Upper lobe of right lung (tissue), 1 donor: ENCODE measurements at regions not wholly inside any gene's neighbourhood (a gene's known extent, or its start where the extent isn't known, plus 50 kb on each side); places are given as distances from the start of the nearest gene placed in this dataset.

ENCODE experiments used
- ATAC-seq: fragments of 200-7000 bp; cut with Tn5 transposase; one replicate; pipeline ENCODE4 v1.9.1; 2020; ENCODE audit warnings: mild to moderate bottlenecking, moderate library complexity
- DNase-seq: peaks from one replicate; pipeline ENCODE4 v3.0.0-alpha.2; 2020
- H3K27ac ChIP-seq: fragments of 200-600 bp; one replicate; pipeline ENCODE4 v1.8.0; 2022
- H3K27me3 ChIP-seq: fragments of 200-600 bp; one replicate; pipeline ENCODE4 v1.8.0; 2022; ENCODE audit warnings: mild to moderate bottlenecking
- H3K36me3 ChIP-seq: fragments of 200-600 bp; one replicate; pipeline ENCODE4 v1.8.0; 2022
- H3K4me1 ChIP-seq: fragments of 200-600 bp; one replicate; pipeline ENCODE4 v1.8.0; 2022
- H3K4me3 ChIP-seq: fragments of 200-600 bp; one replicate; pipeline ENCODE4 v1.8.0; 2022; ENCODE audit warnings: mild to moderate bottlenecking
- H3K9me3 ChIP-seq: fragments of 200-600 bp; one replicate; pipeline ENCODE4 v1.8.0; 2022
- intact Hi-C: fragments of 100-400 bp; cut with DNase I; formaldehyde crosslinking; loops from one replicate; pipeline ENCODE4 v1.11.0; 2022
- TF ChIP-seq, protein P1 (sequence below): fragments of 200-600 bp; IDR thresholded peaks from one replicate; pipeline ENCODE4 v1.8.0; 2022; ENCODE audit warnings: antibody characterized with exemption
- donor health status: DM: no; HTN: yes; CAD: no; lungs with severe emphysema.

- Histone ChIP-seq H3K36me3 (no peaks in the 10 kb centered on the region), H3K27ac (no peak overlapping the region), H3K4me3 (no peak overlapping the region), H3K4me1 (no peaks in the 10 kb centered on the region), H3K27me3 (no peaks in the 10 kb centered on the region), H3K9me3 (no peaks in the 10 kb centered on the region)
- DNase-seq: no peak
- intact Hi-C loops: no loop called here
- ATAC-seq: no peak
- TF ChIP-seq, protein P1, sequence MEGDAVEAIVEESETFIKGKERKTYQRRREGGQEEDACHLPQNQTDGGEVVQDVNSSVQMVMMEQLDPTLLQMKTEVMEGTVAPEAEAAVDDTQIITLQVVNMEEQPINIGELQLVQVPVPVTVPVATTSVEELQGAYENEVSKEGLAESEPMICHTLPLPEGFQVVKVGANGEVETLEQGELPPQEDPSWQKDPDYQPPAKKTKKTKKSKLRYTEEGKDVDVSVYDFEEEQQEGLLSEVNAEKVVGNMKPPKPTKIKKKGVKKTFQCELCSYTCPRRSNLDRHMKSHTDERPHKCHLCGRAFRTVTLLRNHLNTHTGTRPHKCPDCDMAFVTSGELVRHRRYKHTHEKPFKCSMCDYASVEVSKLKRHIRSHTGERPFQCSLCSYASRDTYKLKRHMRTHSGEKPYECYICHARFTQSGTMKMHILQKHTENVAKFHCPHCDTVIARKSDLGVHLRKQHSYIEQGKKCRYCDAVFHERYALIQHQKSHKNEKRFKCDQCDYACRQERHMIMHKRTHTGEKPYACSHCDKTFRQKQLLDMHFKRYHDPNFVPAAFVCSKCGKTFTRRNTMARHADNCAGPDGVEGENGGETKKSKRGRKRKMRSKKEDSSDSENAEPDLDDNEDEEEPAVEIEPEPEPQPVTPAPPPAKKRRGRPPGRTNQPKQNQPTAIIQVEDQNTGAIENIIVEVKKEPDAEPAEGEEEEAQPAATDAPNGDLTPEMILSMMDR: no peak
Measured at GRCh38 chr4:22884157-22884556, 191.4 kb downstream of the GBA3 start.

GRCh38 chr4:22881411-22881810, 188.7 kb downstream of the GBA3 start:
- Histone ChIP-seq H3K9me3 (no peaks in the 10 kb centered on the region), H3K27ac (no peak overlapping the region), H3K4me3 (no peak overlapping the region), H3K27me3 (no peaks in the 10 kb centered on the region), H3K36me3 (no peaks in the 10 kb centered on the region), H3K4me1 (no peaks in the 10 kb centered on the region)
- intact Hi-C loops: no loop called here
- ATAC-seq: no peak
- no peak for DNase-seq
- TF ChIP-seq, protein P1: no peak

DNA sequence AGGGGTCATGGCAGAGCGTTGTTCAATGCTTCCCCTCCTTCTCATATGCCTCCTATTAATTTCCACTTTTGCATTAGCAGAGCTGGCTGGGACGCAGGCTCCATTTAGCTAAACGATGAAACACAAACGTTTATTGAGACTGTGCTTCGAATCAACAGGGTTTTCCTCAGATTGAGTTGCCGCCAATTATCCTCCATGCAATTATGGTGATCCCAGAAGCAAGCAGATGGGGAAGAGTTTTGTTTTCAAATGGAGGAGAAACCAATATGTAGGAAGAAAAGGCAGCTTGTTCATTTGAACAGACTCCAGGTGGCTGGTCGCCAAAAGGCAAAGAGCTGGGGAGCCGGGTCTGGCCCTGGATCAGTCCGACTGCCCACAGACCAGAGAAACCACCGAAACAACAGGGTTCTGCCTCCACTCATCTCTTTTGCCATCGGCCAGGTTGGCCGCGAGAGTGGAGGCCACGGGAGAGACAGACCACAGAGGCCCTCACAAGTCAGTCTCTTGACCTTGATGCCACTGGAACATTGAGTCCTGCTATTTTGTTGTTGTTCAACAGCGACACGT, 184.8 kb downstream of the GBA3 start:
- no peaks in the 10 kb centered on the region for H3K27me3 ChIP-seq
- H3K27ac ChIP-seq: no peak overlapping the region
- H3K36me3 ChIP-seq: no peaks in the 10 kb centered on the region
- ATAC-seq (no peak), DNase-seq (no peak)
- intact Hi-C loops: no loop called here
- H3K9me3 ChIP-seq: no peaks in the 10 kb centered on the region
- no peak overlapping the region for H3K4me3 ChIP-seq
- TF ChIP-seq, protein P1: no peak
- H3K4me1 ChIP-seq: no peaks in the 10 kb centered on the region

DNA sequence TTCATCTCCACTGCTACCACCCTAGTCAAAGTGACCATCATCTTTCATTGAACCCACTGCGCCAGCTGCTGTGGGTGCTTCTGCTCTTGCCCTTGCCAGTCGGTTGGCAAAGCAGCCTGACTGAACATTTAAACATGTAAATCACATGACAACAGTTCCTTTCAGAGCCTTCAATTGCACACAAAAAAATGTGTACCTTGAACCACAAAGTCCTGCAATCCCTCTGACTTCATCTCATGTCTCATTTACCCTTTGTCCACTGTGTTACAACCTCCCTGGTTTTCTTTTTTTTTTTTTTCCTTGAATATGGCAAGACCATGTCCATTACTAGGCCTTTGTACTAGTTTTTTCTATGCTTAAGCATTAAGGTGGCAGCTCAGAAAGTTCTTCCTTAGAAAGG, 183.5 kb downstream of the GBA3 start:
- Histone ChIP-seq H3K4me1 (no peaks in the 10 kb centered on the region), H3K27me3 (no peaks in the 10 kb centered on the region), H3K9me3 (no peaks in the 10 kb centered on the region), H3K27ac (no peak overlapping the region), H3K4me3 (no peak overlapping the region), H3K36me3 (no peaks in the 10 kb centered on the region)
- TF ChIP-seq, protein P1: no peak
- ATAC-seq: no peak
- DNase-seq: no peak
- intact Hi-C loops: no loop called here

GRCh38 chr4:22875587-22876257, 183.0 kb downstream of the GBA3 start:
- Histone ChIP-seq H3K4me3 (no peak overlapping the region), H3K9me3 (no peaks in the 10 kb centered on the region), H3K27ac (no peak overlapping the region), H3K4me1 (no peaks in the 10 kb centered on the region), H3K27me3 (no peaks in the 10 kb centered on the region), H3K36me3 (no peaks in the 10 kb centered on the region)
- intact Hi-C loops: no loop called here
- DNase-seq (no peak), ATAC-seq (no peak)
- TF ChIP-seq, protein P1: no peak
